Heart right ventricle (tissue), 16 donors: ENCODE measurements at regions not wholly inside any gene's neighbourhood (a gene's known extent, or its start where the extent isn't known, plus 50 kb on each side); places are given as distances from the start of the nearest gene placed in this dataset.

Source experiments
- ATAC-seq, 8 donors: fragments of 200-7000 bp; cut with Tn5 transposase; one replicate each; pipeline ENCODE4 v1.9.1; 2020; ENCODE audit warnings: mild to moderate bottlenecking in 8 of 8, moderate library complexity in 8 of 8, moderate number of reproducible peaks in 1 of 8
- DNase-seq, 2 donors: peaks; one replicate each; pipeline ENCODE4 v3.0.0-alpha.2; 2020
- H3K27ac ChIP-seq, 10 donors: fragments of 200-600 bp; sonication (generic) in 2 of 10; one replicate each; pipeline versions ENCODE4 v1.5.0 to v1.8.0; 2020 to 2022; ENCODE audit warnings: mild to moderate bottlenecking in 3 of 10
- H3K27me3 ChIP-seq, 7 donors: fragments of 200-600 bp; one replicate each; pipeline ENCODE4 v1.8.0; 2021 to 2022; ENCODE audit warnings: mild to moderate bottlenecking in 2 of 7
- H3K36me3 ChIP-seq, 9 donors: fragments of 200-600 bp; sonication (generic) in 1 of 9; one replicate each; pipeline versions ENCODE4 v1.5.0 to v1.8.0; 2020 to 2022; ENCODE audit warnings: mild to moderate bottlenecking in 2 of 9
- H3K4me1 ChIP-seq, 9 donors: fragments of 200-600 bp; sonication (generic) in 1 of 9; one replicate each; pipeline versions ENCODE4 v1.5.0 to v1.8.0; 2020 to 2022; ENCODE audit warnings: mild to moderate bottlenecking in 4 of 9
- H3K4me3 ChIP-seq, 10 donors: fragments of 200-600 bp; sonication (generic) in 2 of 10; one replicate each; pipeline versions ENCODE4 v1.5.0 to v1.8.0; 2020 to 2022; ENCODE audit warnings: mild to moderate bottlenecking in 7 of 10, moderate library complexity in 2 of 10
- H3K9me3 ChIP-seq, 11 donors: fragments of 200-600 bp in 10 of 11; sonication (generic) in 2 of 11; one replicate each; pipeline versions ENCODE4 v1.5.0 to v1.8.0; 2013 to 2022; ENCODE audit warnings: mild to moderate bottlenecking in 2 of 11, control low read depth in 1 of 11, moderate library complexity in 1 of 11
- CTCF ChIP-seq, 9 donors: fragments of 200-600 bp; sonication (generic) in 2 of 9; IDR thresholded peaks; one replicate each; pipeline versions ENCODE4 v1.5.0 to v1.8.0; 2021 to 2022; ENCODE audit warnings: antibody characterized with exemption in 9 of 9, mild to moderate bottlenecking in 5 of 9, moderate library complexity in 1 of 9
- WGBS, 2 donors: extraction: QIAGEN DNeasy Blood & Tissue Kit; methylation state at CpG; one replicate each; pipeline ENCODE4 v1.1.7; 2013; ENCODE audit warnings: inconsistent platforms in 1 of 2; 5-methylcytosine and 5-hydroxymethylcytosine counted together
- intact Hi-C, 10 donors: fragments of 100-400 bp; cut with DNase I; formaldehyde crosslinking; loops; one replicate each; pipeline versions ENCODE4 v1.11.1 to v1.14.2; 2022
- donor health status: Arrhythmogenic right ventricular cardiomyopathy.
- donor health status: ischemic (EF 13 %, LVEDD 7.1; RV severe dilation, severe dysfunction).
- donor health status: healthy with polysubstance abuse.
- donor health status: DM: no; HTN: yes; CAD: no.
- donor health status: DM: no; HTN: no; CAD: no.
- donor health status: ischemic (EF 25% LVEDD 6.9; RV normal size, moderate dysfunction).
- donor health status: ischemic (EF 25% LVEDD 5.7; RV mildly dilated, moderate dysfunction).
- donor health status: healthy.
- donor health status: DM: yes; HTN: yes; CAD: no.
- donor health status: Ischemic cardiomyopathy.
- donor health status: ischemic (EF 35%, LVEDD 5.7; RV mildly dilated, moderate dysfunction).
- donor health status: nonischemic (EF 11% LVEDD 7.7; RV severe dilation, severe dysfunction).
- donor health status: DM: yes; HTN: yes; CAD: no.
- donor health status: PGD.
- donor health status: ischemic (EF 29% LVEDD 5.4; RV normal size, mild dysfunction).
- donor health status: nonischemic (EF 23%, LVEDD 6.1; RV moderate dilation, normal function).

GRCh38 chr13:38628554-38628953, 58.3 kb upstream of the FREM2 start:
- DNase-seq (no peak), ATAC-seq (no peak)
- Histone ChIP-seq H3K9me3 (no peaks in the 10 kb centered on the region), H3K27ac (no peak overlapping the region), H3K36me3 (no peaks in the 10 kb centered on the region), H3K27me3 (peaks cover 0 to 5% (median 0%) of the 10 kb centered on the region in 7 donors), H3K4me1 (no peaks in the 10 kb centered on the region), H3K4me3 (no peak overlapping the region)
- intact Hi-C loops: no loop called here
- no peak for TF ChIP-seq CTCF (IDR thresholded peaks at IDR 0.05)
- 75 to 79% methylated on average over 1 of the region's 1 CpG for WGBS, 2 donors

- peaks cover 0 to 16% (median 0%) of the 10 kb centered on the region in 7 donors for H3K27me3 ChIP-seq
- intact Hi-C loops: no loop called here
- no peaks in the 10 kb centered on the region for H3K4me1 ChIP-seq
- H3K9me3 ChIP-seq: no peaks in the 10 kb centered on the region
- ATAC-seq (no peak), DNase-seq (no peak)
- 65 to 70% methylated on average over 4 of the region's 4 CpGs for WGBS, 2 donors
- H3K27ac ChIP-seq: no peak overlapping the region
- H3K36me3 ChIP-seq: no peaks in the 10 kb centered on the region
- H3K4me3 ChIP-seq: no peak overlapping the region
- TF ChIP-seq CTCF (IDR thresholded peaks at IDR 0.05): no peak
These were observed 56.1 kb upstream of the FREM2 start for GRCh38 chr13:38630780-38631179.

- H3K4me1 ChIP-seq: no peaks in the 10 kb centered on the region
- H3K36me3 ChIP-seq: no peaks in the 10 kb centered on the region
- intact Hi-C loops: no loop called here
- no peaks in the 10 kb centered on the region for H3K9me3 ChIP-seq
- H3K27ac ChIP-seq: no peak overlapping the region
- ATAC-seq (no peak), DNase-seq (no peak)
- no peak overlapping the region for H3K4me3 ChIP-seq
- TF ChIP-seq CTCF (IDR thresholded peaks at IDR 0.05): no peak
- 68 to 80% methylated on average over 4 of the region's 4 CpGs for WGBS, 2 donors
- peaks cover 0 to 21% (median 0%) of the 10 kb centered on the region in 7 donors for H3K27me3 ChIP-seq
These were observed 51.8 kb upstream of the FREM2 start for GRCh38 chr13:38635030-38635429.

- Histone ChIP-seq H3K27ac (no peak overlapping the region), H3K27me3 (peaks cover 0 to 21% (median 0%) of the 10 kb centered on the region in 7 donors), H3K4me3 (no peak overlapping the region), H3K36me3 (no peaks in the 10 kb centered on the region), H3K4me1 (no peaks in the 10 kb centered on the region), H3K9me3 (no peaks in the 10 kb centered on the region)
- no peak for DNase-seq
- TF ChIP-seq CTCF (IDR thresholded peaks at IDR 0.05): no peak
- intact Hi-C loops: no loop called here
- no peak for ATAC-seq
- 68 to 75% methylated on average over 3 of the region's 3 CpGs for WGBS, 2 donors
These were observed 50.8 kb upstream of the FREM2 start for GRCh38 chr13:38636073-38636472.
